MCF 10A (cell line): ENCODE measurements at regions not wholly inside any gene's neighbourhood (a gene's known extent, or its start where the extent isn't known, plus 50 kb on each side); places are given as distances from the start of the nearest gene placed in this dataset.

ENCODE experiments used
- BruUV-seq: library from RNA; stranded (reverse); fragments of 400-500 nt; replicated peaks from 2 replicates; lab custom pipeline; 2021; lab: Mats Ljungman, UMichigan
- CTCF ChIA-PET: fragments of 300-600 bp; sonication (Branson Sonifier 250); formaldehyde crosslinking; extraction: SDS; loops from one replicate; lab custom pipeline; 2021; ENCODE audit warnings: antibody characterized with exemption, inconsistent platforms; lab: Yijun Ruan, JAX
- POLR2A ChIA-PET: fragments of 300-600, 350-650 bp; sonication (Branson Sonifier 250); formaldehyde crosslinking; extraction: SDS; loops from one replicate; lab custom pipeline; 2020; ENCODE audit warnings: antibody characterized with exemption, inconsistent platforms; lab: Yijun Ruan, JAX
- DNase-seq: peaks from one replicate; pipeline ENCODE4 v3.0.0-alpha.2; 2018; ENCODE audit not compliant: unreplicated experiment
- H3K27ac Mint-ChIP-seq: one replicate; pipeline ENCODE4 v1.8.0; 2022; ENCODE audit warnings: mild to moderate bottlenecking, low read depth, mixed read lengths; ENCODE audit not compliant: unreplicated experiment
- H3K27me3 Mint-ChIP-seq: one replicate; pipeline ENCODE4 v1.8.0; 2022; ENCODE audit warnings: mixed read lengths; ENCODE audit not compliant: insufficient read depth, unreplicated experiment
- H3K36me3 Mint-ChIP-seq: one replicate; pipeline ENCODE4 v1.8.0; 2022; ENCODE audit warnings: mild to moderate bottlenecking, moderate library complexity, mixed read lengths; ENCODE audit not compliant: insufficient read depth, unreplicated experiment
- H3K4me1 Mint-ChIP-seq: one replicate; pipeline ENCODE4 v1.8.0; 2022; ENCODE audit warnings: mixed read lengths; ENCODE audit not compliant: insufficient read depth, unreplicated experiment
- H3K4me3 Mint-ChIP-seq: one replicate; pipeline ENCODE4 v1.8.0; 2022; ENCODE audit warnings: mild to moderate bottlenecking, moderate library complexity, mixed read lengths; ENCODE audit not compliant: unreplicated experiment
- H3K9me3 Mint-ChIP-seq: one replicate; pipeline ENCODE4 v1.8.0; 2022; ENCODE audit warnings: mixed read lengths; ENCODE audit not compliant: unreplicated experiment
- CTCF ChIP-seq: fragments of 200-600 bp; IDR thresholded peaks from one replicate; pipeline ENCODE4 v1.8.0; 2022; ENCODE audit warnings: antibody characterized with exemption, mild to moderate bottlenecking; ENCODE audit not compliant: unreplicated experiment
- intact Hi-C: fragments of 100-400 bp; cut with micrococcal nuclease; formaldehyde crosslinking; loops from 2 replicates; pipeline ENCODE4 v1.14.1; 2022

GRCh38 chr12:5223881-5224280 is 180.2 kb downstream of the KCNA5 start:
- ChIA-PET POLR2A (interaction anchor here (1.6 kb wide), 1 partner anchor 16 kb away, joined by 3 read pairs; no protein-coding TSS in a partner anchor), CTCF (no interaction called here)
- no peak for DNase-seq
- Mint-ChIP-seq H3K27ac (no peak overlapping the region), H3K27me3 (no peaks in the 10 kb centered on the region), H3K9me3 (peaks cover 49% of the 10 kb centered on the region), H3K4me3 (no peak overlapping the region), H3K4me1 (no peaks in the 10 kb centered on the region), H3K36me3 (no peaks in the 10 kb centered on the region)
- no peak for TF ChIP-seq CTCF
- intact Hi-C loops = no loop called here
- BruUV-seq = no TSS peak

- Mint-ChIP-seq H3K27ac (no peak overlapping the region), H3K27me3 (no peaks in the 10 kb centered on the region), H3K9me3 (peaks cover 51% of the 10 kb centered on the region), H3K36me3 (no peaks in the 10 kb centered on the region), H3K4me1 (no peaks in the 10 kb centered on the region), H3K4me3 (no peak overlapping the region)
- DNase-seq = no peak
- intact Hi-C loops = no loop called here
- BruUV-seq = no TSS peak
- POLR2A ChIA-PET = no interaction called here
- TF ChIP-seq CTCF = no peak
- CTCF ChIA-PET = no interaction called here
Observed at GRCh38 chr12:5226581-5226980, 182.9 kb downstream of the KCNA5 start.

GRCh38 chr12:5227708-5228373 is 184.2 kb downstream of the KCNA5 start:
- no peak for DNase-seq
- Mint-ChIP-seq H3K9me3 (peaks cover 49% of the 10 kb centered on the region), H3K4me1 (no peaks in the 10 kb centered on the region), H3K27me3 (no peaks in the 10 kb centered on the region), H3K36me3 (no peaks in the 10 kb centered on the region), H3K4me3 (no peak overlapping the region), H3K27ac (no peak overlapping the region)
- intact Hi-C loops = no loop called here
- POLR2A ChIA-PET = no interaction called here
- TF ChIP-seq CTCF = no peak
- CTCF ChIA-PET = no interaction called here
- no TSS peak for BruUV-seq

- POLR2A ChIA-PET = no interaction called here
- no peak for TF ChIP-seq CTCF
- Mint-ChIP-seq H3K4me3 (no peak overlapping the region), H3K27me3 (no peaks in the 10 kb centered on the region), H3K4me1 (no peaks in the 10 kb centered on the region), H3K27ac (no peak overlapping the region), H3K9me3 (peaks cover 50% of the 10 kb centered on the region), H3K36me3 (no peaks in the 10 kb centered on the region)
- no TSS peak for BruUV-seq
- intact Hi-C loops = no loop called here
- CTCF ChIA-PET = interaction anchor here (0.6 kb wide), 1 partner anchor 422 kb away, joined by 3 read pairs; no protein-coding TSS in a partner anchor
- no peak for DNase-seq
Observed at GRCh38 chr12:5230156-5230555, 186.5 kb downstream of the KCNA5 start.
